HAP-1 (cell line): ENCODE measurements at regions not wholly inside any gene's neighbourhood (a gene's known extent, or its start where the extent isn't known, plus 50 kb on each side); places are given as distances from the start of the nearest gene placed in this dataset.
"Not testable (repeated sequence)": the region's sequence is repeated elsewhere in the genome, so short reads cannot be mapped to it uniquely, and the experiment has no call there.

ENCODE experiments used
- DNase-seq, 2 experiments: peaks; one replicate each; pipeline ENCODE4 v3.0.0-alpha.2; 2016 to 2020; ENCODE audit warnings: low spot score in 2 of 2
- H3K27me3 ChIP-seq: fragments of 250-450 bp; sonication (Bioruptor Pico); 2 replicates; pipeline ENCODE4 v1.5.1; 2020; ENCODE audit warnings: low read depth, mild to moderate bottlenecking, moderate library complexity
- H3K36me3 ChIP-seq: fragments of 250-450 bp; sonication (Bioruptor Pico); replicated peaks from 2 replicates; pipeline ENCODE4 v1.5.1; 2020; ENCODE audit warnings: mild to moderate bottlenecking
- H3K4me1 ChIP-seq: fragments of 250-450 bp; sonication (Bioruptor Pico); 2 replicates; pipeline ENCODE4 v1.5.1; 2020; ENCODE audit warnings: mild to moderate bottlenecking
- H3K4me3 ChIP-seq: fragments of 250-450 bp; sonication (Bioruptor Pico); 2 replicates; pipeline ENCODE4 v1.5.1; 2020; ENCODE audit warnings: mild to moderate bottlenecking, moderate library complexity
- H3K9me3 ChIP-seq: fragments of 250-450 bp; sonication (Bioruptor Pico); 2 replicates; pipeline ENCODE4 v1.5.1; 2020; ENCODE audit warnings: mild to moderate bottlenecking, moderate library complexity
- in situ Hi-C: fragments of 300-500 bp; cut with MboI; formaldehyde crosslinking; loops from 3 replicates; pipeline ENCODE4 v1.14.3; 2020; ENCODE audit warnings: low sequenced_read_pairs, inconsistent platforms, mixed read lengths

GRCh38 chrX:65971151-65971550 lies 68.7 kb downstream of the VSIG4 start:
- in situ Hi-C loops = no loop called here
- no peaks in the 10 kb centered on the region for H3K36me3 ChIP-seq
- H3K27me3 ChIP-seq = no peaks in the 10 kb centered on the region
- DNase-seq = no peak
- H3K9me3 ChIP-seq = no peaks in the 10 kb centered on the region
- no peak overlapping the region for H3K4me3 ChIP-seq
- H3K4me1 ChIP-seq = no peaks in the 10 kb centered on the region

GRCh38 chrX:65967159-65967558 lies 72.7 kb downstream of the VSIG4 start:
- H3K36me3 ChIP-seq, DNase-seq, H3K4me1 ChIP-seq, H3K27me3 ChIP-seq, in situ Hi-C loops, H3K9me3 ChIP-seq, H3K4me3 ChIP-seq: not testable (repeated sequence)

GRCh38 chrX:65961714-65962113 lies 78.2 kb downstream of the VSIG4 start:
- Histone ChIP-seq H3K4me1 (no peaks in the 10 kb centered on the region), H3K27me3 (no peaks in the 10 kb centered on the region), H3K36me3 (no peaks in the 10 kb centered on the region), H3K4me3 (no peak overlapping the region), H3K9me3 (no peaks in the 10 kb centered on the region)
- no peak for DNase-seq
- in situ Hi-C loops = no loop called here

GRCh38 chrX:65948103-65948502 lies 91.8 kb downstream of the VSIG4 start:
- no peak for DNase-seq
- in situ Hi-C loops = no loop called here
- no peak overlapping the region for H3K4me3 ChIP-seq

GRCh38 chrX:65941775-65942174 lies 98.1 kb downstream of the VSIG4 start:
- in situ Hi-C loops = no loop called here
- DNase-seq = no peak
- Histone ChIP-seq H3K4me3 (no peak overlapping the region), H3K36me3 (no peaks in the 10 kb centered on the region), H3K27me3 (no peaks in the 10 kb centered on the region), H3K4me1 (no peaks in the 10 kb centered on the region), H3K9me3 (no peaks in the 10 kb centered on the region)

More at GRCh38 chrX:65948103-65948502, 91.8 kb downstream of the VSIG4 start:
- Histone ChIP-seq H3K9me3 (no peaks in the 10 kb centered on the region), H3K27me3 (no peaks in the 10 kb centered on the region), H3K36me3 (no peaks in the 10 kb centered on the region), H3K4me1 (no peaks in the 10 kb centered on the region)

- Histone ChIP-seq H3K4me1 (no peaks in the 10 kb centered on the region), H3K27me3 (no peaks in the 10 kb centered on the region), H3K4me3 (no peak overlapping the region), H3K36me3 (no peaks in the 10 kb centered on the region), H3K9me3 (no peaks in the 10 kb centered on the region)
- DNase-seq = no peak
- in situ Hi-C loops = no loop called here
These were observed 106.7 kb downstream of the VSIG4 start for GRCh38 chrX:65933085-65933589.

- H3K4me3 ChIP-seq = no peak overlapping the region
- in situ Hi-C loops = no loop called here
- H3K9me3 ChIP-seq = no peaks in the 10 kb centered on the region
- no peaks in the 10 kb centered on the region for H3K4me1 ChIP-seq
- peak in 1 of 2 experiments; percentile 26 for DNase-seq
- no peaks in the 10 kb centered on the region for H3K27me3 ChIP-seq
- no peaks in the 10 kb centered on the region for H3K36me3 ChIP-seq
These were observed 107.5 kb downstream of the VSIG4 start for GRCh38 chrX:65932173-65933084.

- H3K9me3 ChIP-seq = no peaks in the 10 kb centered on the region
- no peaks in the 10 kb centered on the region for H3K4me1 ChIP-seq
- in situ Hi-C loops = no loop called here
- no peaks in the 10 kb centered on the region for H3K27me3 ChIP-seq
- H3K36me3 ChIP-seq = no peaks in the 10 kb centered on the region
- H3K4me3 ChIP-seq = no peak overlapping the region
- no peak for DNase-seq
These were observed 111.4 kb downstream of the VSIG4 start for GRCh38 chrX:65928522-65928921.

- H3K36me3 ChIP-seq, H3K4me3 ChIP-seq, DNase-seq, in situ Hi-C loops, H3K27me3 ChIP-seq, H3K4me1 ChIP-seq, H3K9me3 ChIP-seq: not testable (repeated sequence)
These were observed 112.5 kb downstream of the VSIG4 start for GRCh38 chrX:65927386-65927785.

- Histone ChIP-seq H3K4me1 (no peaks in the 10 kb centered on the region), H3K36me3 (no peaks in the 10 kb centered on the region), H3K9me3 (no peaks in the 10 kb centered on the region), H3K4me3 (no peak overlapping the region), H3K27me3 (no peaks in the 10 kb centered on the region)
- in situ Hi-C loops = no loop called here
- peak in 1 of 2 experiments; percentile 7 for DNase-seq
These were observed 113.5 kb downstream of the VSIG4 start for GRCh38 chrX:65926095-65927019.

GRCh38 chrX:65925592-65925991 lies 114.3 kb downstream of the VSIG4 start:
- no peaks in the 10 kb centered on the region for H3K9me3 ChIP-seq
- H3K4me1 ChIP-seq = no peaks in the 10 kb centered on the region
- H3K4me3 ChIP-seq = no peak overlapping the region
- H3K36me3 ChIP-seq = no peaks in the 10 kb centered on the region
- no peaks in the 10 kb centered on the region for H3K27me3 ChIP-seq
- in situ Hi-C loops = no loop called here
- no peak for DNase-seq

- no peak for DNase-seq
- Histone ChIP-seq H3K27me3 (no peaks in the 10 kb centered on the region), H3K36me3 (no peaks in the 10 kb centered on the region), H3K4me1 (no peaks in the 10 kb centered on the region), H3K9me3 (no peaks in the 10 kb centered on the region), H3K4me3 (no peak overlapping the region)
- in situ Hi-C loops = no loop called here
These were observed 114.9 kb downstream of the VSIG4 start for GRCh38 chrX:65925005-65925404.

GRCh38 chrX:65921363-65921762 lies 118.5 kb downstream of the VSIG4 start:
- Histone ChIP-seq H3K9me3 (peaks cover 2% of the 10 kb centered on the region; the same call in 1 of the 2 replicates), H3K27me3 (no peaks in the 10 kb centered on the region), H3K4me3 (no peak overlapping the region), H3K4me1 (no peaks in the 10 kb centered on the region), H3K36me3 (no peaks in the 10 kb centered on the region)
- in situ Hi-C loops = no loop called here
- DNase-seq = no peak

- Histone ChIP-seq H3K4me1 (no peaks in the 10 kb centered on the region), H3K4me3 (no peak overlapping the region), H3K9me3 (peaks cover 2% of the 10 kb centered on the region; the same call in 1 of the 2 replicates), H3K36me3 (no peaks in the 10 kb centered on the region), H3K27me3 (no peaks in the 10 kb centered on the region)
- in situ Hi-C loops = no loop called here
- no peak for DNase-seq
These were observed 119.3 kb downstream of the VSIG4 start for GRCh38 chrX:65920620-65921019.
